ENCODE measurements at regions not wholly inside any gene's neighbourhood (a gene's known extent, or its start where the extent isn't known, plus 50 kb on each side); places are given as distances from the start of the nearest gene placed in this dataset.

DNA sequence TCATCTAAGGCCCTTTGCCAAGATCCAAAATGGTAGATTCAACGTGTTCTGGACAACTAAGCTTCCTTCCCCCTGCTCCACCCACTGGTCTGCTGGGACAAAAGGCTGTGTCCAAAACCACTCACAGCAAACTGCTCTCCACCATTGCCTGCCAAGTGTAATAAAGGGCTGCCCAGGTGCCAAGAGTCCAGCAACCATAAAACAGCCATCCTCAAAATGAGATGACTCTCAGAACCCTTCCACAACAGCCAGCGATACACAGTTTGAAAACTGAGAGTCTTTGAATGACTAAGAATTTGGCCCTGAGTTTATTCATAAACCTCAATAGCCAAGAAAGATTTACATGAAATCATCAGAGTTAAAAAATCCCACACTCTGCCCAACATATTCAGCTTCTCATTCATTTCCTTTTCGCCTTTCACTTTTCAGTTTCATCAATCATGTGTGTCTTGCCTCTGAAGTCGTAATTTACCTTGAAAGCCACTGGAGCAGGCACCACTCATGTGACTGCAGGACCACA lies 658.1 kb upstream of the MGMT start:
- H3K27me3 ChIP-seq: no peaks in the 10 kb centered on the region
- TF ChIP-seq, protein P1, sequence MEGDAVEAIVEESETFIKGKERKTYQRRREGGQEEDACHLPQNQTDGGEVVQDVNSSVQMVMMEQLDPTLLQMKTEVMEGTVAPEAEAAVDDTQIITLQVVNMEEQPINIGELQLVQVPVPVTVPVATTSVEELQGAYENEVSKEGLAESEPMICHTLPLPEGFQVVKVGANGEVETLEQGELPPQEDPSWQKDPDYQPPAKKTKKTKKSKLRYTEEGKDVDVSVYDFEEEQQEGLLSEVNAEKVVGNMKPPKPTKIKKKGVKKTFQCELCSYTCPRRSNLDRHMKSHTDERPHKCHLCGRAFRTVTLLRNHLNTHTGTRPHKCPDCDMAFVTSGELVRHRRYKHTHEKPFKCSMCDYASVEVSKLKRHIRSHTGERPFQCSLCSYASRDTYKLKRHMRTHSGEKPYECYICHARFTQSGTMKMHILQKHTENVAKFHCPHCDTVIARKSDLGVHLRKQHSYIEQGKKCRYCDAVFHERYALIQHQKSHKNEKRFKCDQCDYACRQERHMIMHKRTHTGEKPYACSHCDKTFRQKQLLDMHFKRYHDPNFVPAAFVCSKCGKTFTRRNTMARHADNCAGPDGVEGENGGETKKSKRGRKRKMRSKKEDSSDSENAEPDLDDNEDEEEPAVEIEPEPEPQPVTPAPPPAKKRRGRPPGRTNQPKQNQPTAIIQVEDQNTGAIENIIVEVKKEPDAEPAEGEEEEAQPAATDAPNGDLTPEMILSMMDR (IDR thresholded peaks at IDR 0.05): no peak
- TF ChIP-seq POLR2A (IDR thresholded peaks at IDR 0.05): no peak
- WGBS, 2 donors: 38 to 48% methylated on average over 3 to 4 of the region's 4 CpGs
- H3K27ac ChIP-seq: no peak overlapping the region
- H3K4me1 ChIP-seq: no peaks in the 10 kb centered on the region
- intact Hi-C loops (cut with DNase I): no loop called here
- H3K36me3 ChIP-seq: no peaks in the 10 kb centered on the region
- no peak overlapping the region for H3K4me3 ChIP-seq
- DNase-seq: no peak
- H3K9me3 ChIP-seq: no peaks in the 10 kb centered on the region

DNA sequence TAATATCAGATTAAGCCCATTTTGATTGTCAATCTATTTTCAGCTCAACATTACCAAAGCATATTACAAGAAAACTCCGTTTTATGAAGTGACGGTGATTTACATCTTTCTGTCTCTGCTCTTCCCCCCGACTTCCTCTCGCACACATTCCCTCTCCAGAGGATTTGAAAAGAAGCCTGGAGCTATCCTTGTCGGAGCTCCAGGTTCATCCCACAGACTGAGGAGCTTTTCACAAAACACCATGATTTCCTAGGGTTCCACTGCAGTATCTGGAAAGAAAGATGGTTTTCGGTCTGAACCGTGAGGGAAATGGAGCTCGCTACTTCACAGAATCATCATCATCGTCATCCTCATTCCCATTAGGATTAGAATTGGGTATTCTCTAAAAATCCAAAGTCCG lies 655.5 kb upstream of the MGMT start:
- Histone ChIP-seq H3K27ac (no peak overlapping the region), H3K27me3 (no peaks in the 10 kb centered on the region), H3K4me3 (no peak overlapping the region), H3K9me3 (no peaks in the 10 kb centered on the region), H3K36me3 (no peaks in the 10 kb centered on the region), H3K4me1 (no peaks in the 10 kb centered on the region)
- no peak for TF ChIP-seq POLR2A (IDR thresholded peaks at IDR 0.05)
- TF ChIP-seq, protein P1 (IDR thresholded peaks at IDR 0.05): no peak
- WGBS, 2 donors: 79 to 88% methylated on average over 10 of the region's 10 CpGs
- intact Hi-C loops (cut with DNase I): no loop called here
- no peak for DNase-seq

- no peak for TF ChIP-seq POLR2A (IDR thresholded peaks at IDR 0.05)
- TF ChIP-seq, protein P1 (IDR thresholded peaks at IDR 0.05): no peak
- Histone ChIP-seq H3K27ac (no peak overlapping the region), H3K4me3 (peak overlapping the region in 1 of 4 donors; percentile 1), H3K27me3 (no peaks in the 10 kb centered on the region), H3K4me1 (no peaks in the 10 kb centered on the region), H3K36me3 (no peaks in the 10 kb centered on the region), H3K9me3 (no peaks in the 10 kb centered on the region)
- intact Hi-C loops (cut with DNase I): no loop called here
- WGBS, 2 donors: 59 to 69% methylated on average over 7 to 11 of the region's 15 CpGs
- no peak for DNase-seq
Measured at GRCh38 chr10:128812000-128812399, 655.0 kb upstream of the MGMT start.

DNA sequence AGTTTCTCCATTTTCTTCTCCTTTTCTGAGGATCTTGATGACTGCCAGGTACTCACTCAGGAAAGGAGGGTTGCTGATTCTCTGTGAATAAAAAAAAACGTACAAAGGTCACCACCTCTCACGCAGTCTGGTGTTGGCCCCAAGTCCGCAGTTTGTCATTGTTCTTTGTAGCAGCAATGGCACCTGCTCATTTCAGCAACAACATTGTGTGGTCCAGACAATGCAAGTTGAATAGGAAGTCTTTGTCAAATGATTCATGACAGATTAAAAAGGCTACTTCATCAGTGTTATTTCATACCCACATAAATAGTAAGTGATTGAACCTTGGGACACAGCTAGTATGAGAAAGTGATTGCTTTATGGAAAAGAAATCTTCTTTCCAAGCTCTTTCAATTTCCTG lies 653.5 kb upstream of the MGMT start:
- no peak for DNase-seq
- no peaks in the 10 kb centered on the region for H3K4me1 ChIP-seq
- H3K4me3 ChIP-seq: no peak overlapping the region
- intact Hi-C loops (cut with DNase I): no loop called here
- WGBS, 2 donors: 36 to 47% methylated on average over 3 of the region's 3 CpGs
- no peak overlapping the region for H3K27ac ChIP-seq
- TF ChIP-seq, protein P1 (IDR thresholded peaks at IDR 0.05): no peak
- no peak for TF ChIP-seq POLR2A (IDR thresholded peaks at IDR 0.05)
- no peaks in the 10 kb centered on the region for H3K36me3 ChIP-seq
- H3K27me3 ChIP-seq: no peaks in the 10 kb centered on the region
- no peaks in the 10 kb centered on the region for H3K9me3 ChIP-seq

GRCh38 chr10:128814024-128814423 lies 653.0 kb upstream of the MGMT start:
- WGBS, 2 donors: 84 to 85% methylated on average over 9 to 11 of the region's 12 CpGs
- no peak for DNase-seq
- no peak overlapping the region for H3K4me3 ChIP-seq
- intact Hi-C loops (cut with DNase I): no loop called here
- no peaks in the 10 kb centered on the region for H3K4me1 ChIP-seq
- TF ChIP-seq, protein P1 (IDR thresholded peaks at IDR 0.05): no peak
- TF ChIP-seq POLR2A (IDR thresholded peaks at IDR 0.05): no peak
- no peaks in the 10 kb centered on the region for H3K9me3 ChIP-seq
- no peaks in the 10 kb centered on the region for H3K27me3 ChIP-seq
- H3K27ac ChIP-seq: no peak overlapping the region
- no peaks in the 10 kb centered on the region for H3K36me3 ChIP-seq
